Fibroblast of skin of left biceps (primary cell): ENCODE measurements at regions not wholly inside any gene's neighbourhood (a gene's known extent, or its start where the extent isn't known, plus 50 kb on each side); places are given as distances from the start of the nearest gene placed in this dataset.

Experiments used
- DNase-seq, 2 experiments: peaks; one replicate each; pipeline ENCODE4 v3.0.0-alpha.2; 2013; ENCODE audit warnings: low read depth in 2 of 2

DNA sequence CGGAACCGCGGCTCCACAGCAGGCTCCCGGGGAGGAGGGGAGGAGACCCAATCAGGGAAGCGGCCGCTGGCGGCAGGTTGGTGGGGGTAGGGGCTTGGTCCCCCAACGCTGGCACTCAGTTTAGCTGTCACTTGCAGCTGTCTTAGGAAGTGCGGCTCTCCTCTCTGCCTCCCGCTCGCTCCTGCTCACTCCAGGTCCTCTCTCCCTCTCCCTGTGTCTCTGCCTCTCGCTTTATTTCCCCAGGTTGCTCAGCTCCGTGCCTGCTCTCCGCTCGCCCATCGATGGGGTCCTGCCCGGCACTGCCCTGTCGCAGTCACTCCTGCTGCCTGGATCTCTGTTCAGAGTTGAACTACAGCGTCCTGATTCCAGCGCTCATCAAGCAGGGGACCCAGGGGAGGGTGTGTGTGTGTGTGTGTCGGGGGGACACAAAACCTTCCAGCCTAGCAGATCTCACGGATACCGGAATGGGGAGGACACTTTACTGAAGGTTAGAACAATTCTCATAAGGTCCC, 145.6 kb downstream of the ENGASE start:
- DNase-seq: no peak

DNA sequence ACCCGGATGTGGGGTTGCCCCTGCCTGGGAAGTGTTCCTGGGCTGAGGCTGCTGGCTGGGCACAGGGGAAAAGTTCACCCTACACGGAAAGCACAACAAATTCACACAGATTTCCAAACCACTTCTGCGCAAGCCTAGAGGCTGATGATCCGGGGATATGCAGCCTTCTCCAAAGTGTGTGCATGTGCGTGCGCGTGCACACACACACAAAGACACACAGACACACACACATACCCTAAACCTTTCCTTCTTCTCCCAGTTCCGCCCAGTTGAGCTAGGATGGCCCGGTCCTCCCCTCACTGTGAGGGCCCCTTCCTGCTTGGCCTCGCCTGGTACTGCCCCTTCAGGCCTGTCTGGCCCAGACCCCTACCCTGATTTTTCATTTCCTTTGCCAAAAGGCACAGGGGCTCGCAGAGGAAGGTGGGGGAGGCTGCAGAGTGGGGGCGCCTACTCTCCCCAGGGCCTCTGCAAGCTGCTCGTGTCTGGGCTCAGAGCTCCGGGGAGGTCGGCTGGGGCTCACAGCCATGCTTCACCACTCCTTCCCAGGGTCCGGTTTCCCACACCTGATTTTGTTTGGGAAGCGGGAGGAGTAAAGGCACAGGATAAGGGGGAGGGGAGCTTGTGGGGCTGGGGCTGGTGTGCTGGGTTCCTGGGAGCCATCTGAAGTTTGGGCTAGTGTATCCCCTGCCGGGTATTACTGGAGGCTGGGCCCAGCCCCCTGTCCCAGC, 144.7 kb downstream of the ENGASE start:
- DNase-seq: no peak

DNA sequence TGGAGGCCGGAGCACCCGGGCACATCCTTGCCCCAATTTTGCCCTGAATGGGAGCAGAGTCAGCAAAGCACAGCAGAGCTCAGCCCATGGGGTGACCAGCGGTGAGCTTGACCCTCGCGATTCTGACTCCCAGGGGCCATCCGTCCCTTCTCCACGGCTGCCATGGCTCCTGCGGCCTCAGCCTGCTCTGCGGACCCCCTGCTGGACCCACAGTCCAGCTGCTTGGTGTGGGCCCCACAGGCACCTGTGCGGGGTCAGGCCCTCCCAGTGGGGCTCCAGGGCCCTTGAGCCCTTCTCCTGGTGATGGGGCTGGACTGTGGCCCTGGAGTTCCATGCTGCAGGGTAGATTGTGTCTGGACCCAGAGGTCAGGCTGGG, 144.2 kb downstream of the ENGASE start:
- no peak for DNase-seq

- no peak for DNase-seq
These were observed 143.7 kb downstream of the ENGASE start for GRCh38 chr17:79218175-79218824.

GRCh38 chr17:79217473-79218135, 143.0 kb downstream of the ENGASE start:
- DNase-seq: no peak

GRCh38 chr17:79216826-79217225, 142.2 kb downstream of the ENGASE start:
- no peak for DNase-seq

DNA sequence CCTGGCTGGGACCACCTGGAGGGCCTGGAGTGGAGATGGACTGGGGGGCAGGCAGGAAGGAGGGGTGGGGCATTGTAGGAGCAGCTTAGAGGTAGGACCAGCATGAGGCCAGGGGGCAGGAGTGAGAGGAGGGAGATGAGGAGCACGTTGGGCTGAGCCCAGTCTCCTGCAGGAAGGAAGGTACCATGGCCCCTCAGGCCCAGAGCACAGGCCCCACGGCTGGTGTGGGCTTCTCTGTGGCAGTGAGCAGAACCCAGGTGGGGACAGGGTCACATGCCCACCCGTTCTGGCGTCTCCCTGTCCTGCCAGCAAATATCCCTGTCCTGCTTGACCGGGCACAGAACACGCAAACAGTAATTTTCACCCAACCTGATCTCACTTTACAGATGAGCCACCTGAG, 141.8 kb downstream of the ENGASE start:
- DNase-seq: no peak

DNA sequence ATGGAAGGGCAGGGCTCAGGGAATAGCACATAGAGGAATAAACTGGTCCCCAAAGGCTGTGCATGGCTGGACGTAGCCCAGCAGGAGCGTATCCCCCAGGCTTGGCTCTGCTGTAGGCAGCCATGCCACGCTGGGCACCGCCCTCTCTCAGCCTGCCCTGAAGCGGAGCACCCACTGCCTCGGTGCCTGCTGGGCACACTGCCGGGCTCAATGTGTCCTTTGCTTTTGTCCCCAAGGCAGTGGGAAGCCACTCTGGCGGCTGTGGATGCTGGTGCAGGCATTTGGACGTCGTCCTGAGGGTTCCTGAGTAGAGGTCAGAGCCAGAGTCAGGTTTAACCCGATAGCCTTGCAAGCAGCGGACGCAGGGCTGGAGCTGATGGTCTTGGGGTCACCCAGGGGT, 141.0 kb downstream of the ENGASE start:
- DNase-seq: no peak

- DNase-seq: no peak
These were observed 140.4 kb downstream of the ENGASE start for GRCh38 chr17:79214940-79215604.

DNA sequence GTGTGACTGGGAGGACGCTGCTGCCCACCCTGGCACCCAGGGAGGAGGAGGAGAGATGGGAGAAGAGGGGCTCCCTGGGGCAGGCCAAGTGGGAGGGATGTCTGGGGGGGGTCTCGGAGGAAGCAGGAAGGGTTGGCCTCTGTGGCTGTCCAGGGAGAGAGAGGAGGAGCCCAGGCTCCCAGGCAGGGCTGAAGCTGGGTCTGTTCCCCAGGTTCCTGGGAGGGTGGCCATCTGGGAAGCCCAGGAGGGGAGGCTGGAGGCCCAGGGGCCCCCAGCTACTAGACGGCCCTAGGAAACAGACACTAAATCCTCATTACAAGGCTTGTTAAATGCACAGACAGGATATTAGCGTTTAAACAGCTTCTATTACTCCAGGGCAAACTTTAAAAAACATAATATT, 139.8 kb downstream of the ENGASE start:
- no peak for DNase-seq

- DNase-seq: no peak
These were observed 138.7 kb downstream of the ENGASE start for GRCh38 chr17:79213305-79213704.

DNA sequence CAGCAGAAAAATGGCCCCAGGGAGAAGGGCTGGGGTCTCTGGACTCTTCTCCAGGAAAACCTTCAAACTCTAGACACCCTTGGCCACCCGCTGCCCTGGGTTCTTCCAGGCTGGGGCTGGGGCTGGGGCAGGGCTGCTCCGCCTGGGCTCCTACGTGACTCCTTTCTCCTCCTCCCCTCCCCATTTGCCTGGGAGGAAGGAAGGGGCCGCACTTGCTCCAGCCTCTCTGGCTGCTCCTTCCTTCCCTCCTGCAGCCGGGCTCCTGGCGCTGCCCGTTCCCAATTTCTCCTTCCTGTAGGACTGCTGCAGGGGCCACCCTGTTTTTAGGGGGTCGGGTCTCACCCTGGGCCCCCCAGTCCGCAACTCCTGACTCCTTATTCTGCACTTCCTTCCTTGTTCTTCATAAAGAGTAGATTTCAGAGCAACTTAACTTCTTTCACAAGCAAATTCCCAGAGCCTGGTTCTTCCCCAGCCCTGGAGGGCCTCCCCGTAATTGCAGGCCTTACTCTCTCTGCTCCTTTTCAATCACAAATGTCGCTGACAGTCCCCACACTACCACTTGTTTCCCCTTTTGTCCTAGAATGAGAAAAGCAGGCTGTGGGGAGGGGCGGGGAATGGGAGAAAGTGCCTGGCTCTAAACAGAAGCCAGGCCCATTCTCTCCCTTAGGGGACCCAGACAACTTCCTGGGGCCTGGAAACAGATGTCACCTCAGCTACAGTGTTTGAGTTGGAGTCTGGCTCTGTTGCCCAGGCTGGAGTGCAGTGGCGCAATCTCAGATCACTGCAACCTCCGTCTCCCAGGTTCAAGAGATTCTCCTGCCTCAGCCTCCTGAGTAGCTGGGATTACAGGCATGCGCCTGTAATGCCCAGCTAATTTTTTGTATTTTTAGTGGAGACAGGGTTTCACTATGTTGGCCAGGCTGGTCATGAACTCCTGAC, 137.8 kb downstream of the ENGASE start:
- no peak for DNase-seq

- no peak for DNase-seq
These were observed 136.6 kb downstream of the ENGASE start for GRCh38 chr17:79211061-79211770.

GRCh38 chr17:79210638-79211037, 136.0 kb downstream of the ENGASE start:
- DNase-seq: no peak

DNA sequence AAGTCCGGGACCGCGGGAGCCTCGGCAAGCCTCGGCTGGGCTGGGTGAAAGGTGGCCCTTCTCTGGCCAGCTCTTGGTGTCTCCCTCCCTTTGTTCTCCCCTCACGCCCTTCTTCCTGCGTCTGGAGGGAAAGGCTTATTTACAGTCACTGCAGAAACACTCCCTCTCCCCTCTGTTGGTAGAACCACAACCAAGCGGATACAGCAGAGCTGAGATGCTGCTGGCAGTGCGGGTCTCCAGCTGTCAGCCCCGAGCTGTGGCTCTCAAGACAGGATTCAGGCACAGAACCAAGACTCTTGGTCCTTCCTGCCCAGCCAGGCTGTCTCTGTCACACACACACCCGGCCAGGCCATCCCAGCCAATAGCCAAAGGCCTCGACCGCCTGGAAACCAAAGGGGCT, 133.3 kb downstream of the ENGASE start:
- DNase-seq: no peak

DNA sequence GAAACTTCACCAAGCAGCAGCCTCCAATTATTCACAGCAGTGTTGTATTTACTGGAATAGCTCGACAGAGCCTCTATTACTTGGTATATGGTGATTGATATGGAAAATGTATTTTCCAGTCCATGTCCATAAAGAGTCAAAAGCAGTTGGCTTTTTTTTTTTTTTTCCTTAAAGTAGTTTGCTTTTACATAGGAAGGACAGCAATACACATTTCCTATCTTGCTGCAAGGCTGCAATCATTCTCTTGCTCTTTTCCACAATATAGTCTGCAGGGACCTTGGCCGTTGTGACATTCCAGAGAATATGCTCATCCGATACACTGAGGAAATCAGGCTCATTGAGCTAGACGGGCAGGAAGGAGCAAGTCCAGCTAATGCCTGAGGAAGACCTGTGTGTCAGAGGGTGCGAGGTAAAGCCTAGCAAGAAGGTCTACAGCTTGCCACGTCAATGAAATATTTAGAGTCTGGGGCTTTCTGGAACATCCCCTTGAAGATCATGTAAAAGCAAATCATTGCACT, 131.1 kb downstream of the ENGASE start:
- DNase-seq: no peak

- no peak for DNase-seq
These were observed 129.6 kb downstream of the ENGASE start for GRCh38 chr17:79204261-79204660.

DNA sequence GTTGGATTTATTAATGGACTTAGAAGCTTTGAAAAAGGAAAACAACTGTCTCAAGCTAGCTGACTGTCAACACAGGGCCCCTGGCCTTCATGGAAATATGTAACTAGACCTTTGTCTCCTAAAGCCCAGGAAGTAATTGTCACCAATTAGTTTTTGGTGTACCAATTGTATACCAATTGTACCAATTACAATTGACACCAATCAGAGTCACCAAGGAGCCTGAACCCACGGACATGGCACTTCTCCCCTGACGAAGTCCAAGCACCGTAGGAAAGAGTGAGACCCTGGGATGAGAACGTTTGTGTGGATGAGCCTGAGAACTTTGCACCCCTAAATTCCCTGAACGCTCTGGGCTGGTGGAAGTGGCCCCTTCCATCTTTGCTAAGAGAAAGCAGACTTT, 129.0 kb downstream of the ENGASE start:
- DNase-seq: no peak

GRCh38 chr17:79203016-79203415, 128.4 kb downstream of the ENGASE start:
- DNase-seq: no peak

GRCh38 chr17:79202480-79202879, 127.9 kb downstream of the ENGASE start:
- no peak for DNase-seq
